B cell (primary cell): ENCODE measurements at regions not wholly inside any gene's neighbourhood (a gene's known extent, or its start where the extent isn't known, plus 50 kb on each side); places are given as distances from the start of the nearest gene placed in this dataset.

Source experiments
- ATAC-seq: fragments of 200-7000 bp; cut with Tn5 transposase; one replicate; pipeline ENCODE4 v1.10.0; 2021; ENCODE audit warnings: low read depth, mild to moderate bottlenecking, moderate number of reproducible peaks, moderate library complexity
- CTCF ChIA-PET: fragments of 350-600 bp; sonication (Branson Sonifier 250); formaldehyde crosslinking; loops from one replicate; lab custom pipeline; 2021; ENCODE audit warnings: antibody characterized with exemption, inconsistent platforms; lab: Charles Lee
- POLR2A ChIA-PET: fragments of 350-600 bp; sonication (Branson Sonifier 250); formaldehyde crosslinking; loops from one replicate; lab custom pipeline; 2021; ENCODE audit warnings: antibody characterized with exemption; lab: Charles Lee
- DNase-seq: peaks from one replicate; pipeline ENCODE4 v3.0.0; 2013
- H2AFZ ChIP-seq: 2 replicates; pipeline ENCODE4 v1.6.1; 2012; ENCODE audit warnings: mild to moderate bottlenecking, low read depth, low read length; ENCODE audit not compliant: insufficient read depth, poor library complexity, severe bottlenecking
- H3K27ac ChIP-seq, 2 donors: 1 replicate in 1 of 2; 2 replicates in 1 of 2; pipeline ENCODE4 v1.5.1; 2012 to 2013; ENCODE audit warnings: low read length in 2 of 2, mild to moderate bottlenecking in 2 of 2, moderate library complexity in 1 of 2
- H3K27me3 ChIP-seq, 4 experiments: fragments of 200-600 bp in 1 of 4; sonication (generic) in 1 of 4; replicated peaks in 1 of 4; 1 replicate in 2 of 4; 2 replicates in 2 of 4; pipeline versions ENCODE4 v1.6.1 to v1.7.0; 2013 to 2016; ENCODE audit warnings: low read length in 3 of 4, mild to moderate bottlenecking in 2 of 4, mixed read lengths in 1 of 4, moderate library complexity in 1 of 4; ENCODE audit not compliant: insufficient read depth in 4 of 4, control insufficient read depth in 3 of 4; ENCODE audit errors: control extremely low read depth in 1 of 4
- H3K36me3 ChIP-seq, 2 experiments: replicated peaks in 1 of 2; 1 replicate in 1 of 2; 2 replicates in 1 of 2; pipeline versions ENCODE4 v1.6.1 to v1.7.1; 2013; ENCODE audit warnings: low read length in 1 of 2; ENCODE audit not compliant: insufficient read depth in 2 of 2, control insufficient read depth in 1 of 2; ENCODE audit errors: control extremely low read depth in 1 of 2, extremely low read depth in 1 of 2
- H3K4me1 ChIP-seq, 2 donors: fragments of 200-600 bp in 1 of 2; sonication (generic) in 1 of 2; 1 replicate in 1 of 2; 2 replicates in 1 of 2; pipeline versions ENCODE4 v1.5.1 to v1.6.1; 2013 to 2017; ENCODE audit warnings: low read length in 2 of 2; ENCODE audit not compliant: control insufficient read depth in 2 of 2, insufficient read depth in 2 of 2
- H3K4me2 ChIP-seq: replicated peaks from 2 replicates; pipeline ENCODE3; 2012; ENCODE audit warnings: mild to moderate bottlenecking, low read depth, low read length; ENCODE audit not compliant: poor library complexity, severe bottlenecking
- H3K4me3 ChIP-seq, 5 experiments: fragments of 200-600 bp in 1 of 5; sonication (generic) in 1 of 5; 1 replicate in 3 of 5; 2 replicates in 2 of 5; pipeline versions ENCODE4 v1.5.1 to v1.7.0; 2011 to 2016; ENCODE audit warnings: low read length in 4 of 5, mild to moderate bottlenecking in 4 of 5, low read depth in 2 of 5, control low read depth in 1 of 5, moderate library complexity in 1 of 5; ENCODE audit not compliant: insufficient read depth in 1 of 5; ENCODE audit errors: control extremely low read depth in 1 of 5, extremely low read depth in 1 of 5
- H3K79me2 ChIP-seq: fragments of 200-600 bp; sonication (generic); one replicate; pipeline ENCODE4 v1.6.0; 2016; ENCODE audit warnings: low read length; ENCODE audit not compliant: control insufficient read depth, insufficient read depth
- H3K9ac ChIP-seq: fragments of 200-600 bp; sonication (generic); 2 replicates; pipeline ENCODE4 v1.6.1; 2017; ENCODE audit warnings: mild to moderate bottlenecking, low read length, moderate library complexity
- H3K9me3 ChIP-seq, 3 donors: one replicate each; pipeline versions ENCODE4 v1.6.1 to v1.7.1; 2013; ENCODE audit warnings: low read length in 2 of 3; ENCODE audit not compliant: control insufficient read depth in 2 of 3, insufficient read depth in 1 of 3; ENCODE audit errors: control extremely low read depth in 1 of 3
- H4K20me1 ChIP-seq: 2 replicates; pipeline ENCODE4 v1.6.0; 2012; ENCODE audit warnings: mild to moderate bottlenecking, low read length; ENCODE audit not compliant: insufficient read depth, control insufficient read depth, poor library complexity, severe bottlenecking
- H3K27ac Mint-ChIP-seq: one replicate; pipeline ENCODE4 v1.8.0; 2021; ENCODE audit warnings: mixed read lengths
- H3K27me3 Mint-ChIP-seq: one replicate; pipeline ENCODE4 v1.8.0; 2021; ENCODE audit warnings: mixed read lengths
- H3K4me1 Mint-ChIP-seq: one replicate; pipeline ENCODE4 v1.8.0; 2021; ENCODE audit warnings: mixed read lengths
- H3K4me3 Mint-ChIP-seq: one replicate; pipeline ENCODE4 v1.8.0; 2021; ENCODE audit warnings: mixed read lengths
- H3K9me3 Mint-ChIP-seq: one replicate; pipeline ENCODE4 v1.8.0; 2022; ENCODE audit warnings: mixed read lengths; ENCODE audit not compliant: insufficient read depth
- EZH2 ChIP-seq: IDR thresholded peaks from 2 replicates; pipeline ENCODE4 v1.6.1; 2012; ENCODE audit warnings: borderline replicate concordance, low read depth, mild to moderate bottlenecking, moderate library complexity, low read length; ENCODE audit not compliant: insufficient read depth, poor library complexity, severe bottlenecking
- WGBS: methylation state at CpG from one replicate; pipeline ENCODE4 v1.1.5; 2013; ENCODE audit warnings: missing lambda C conversion rate; ENCODE audit not compliant: insufficient coverage; 5-methylcytosine and 5-hydroxymethylcytosine counted together
- intact Hi-C: fragments of 100-400 bp; cut with micrococcal nuclease; formaldehyde crosslinking; loops from one replicate; pipeline ENCODE4 v1.10.0; 2022
- TF ChIP-seq, protein P1 (sequence below): fragments of 200-600 bp; IDR thresholded peaks from one replicate; pipeline ENCODE4 v1.8.0; 2022; ENCODE audit warnings: antibody characterized with exemption, mild to moderate bottlenecking

DNA sequence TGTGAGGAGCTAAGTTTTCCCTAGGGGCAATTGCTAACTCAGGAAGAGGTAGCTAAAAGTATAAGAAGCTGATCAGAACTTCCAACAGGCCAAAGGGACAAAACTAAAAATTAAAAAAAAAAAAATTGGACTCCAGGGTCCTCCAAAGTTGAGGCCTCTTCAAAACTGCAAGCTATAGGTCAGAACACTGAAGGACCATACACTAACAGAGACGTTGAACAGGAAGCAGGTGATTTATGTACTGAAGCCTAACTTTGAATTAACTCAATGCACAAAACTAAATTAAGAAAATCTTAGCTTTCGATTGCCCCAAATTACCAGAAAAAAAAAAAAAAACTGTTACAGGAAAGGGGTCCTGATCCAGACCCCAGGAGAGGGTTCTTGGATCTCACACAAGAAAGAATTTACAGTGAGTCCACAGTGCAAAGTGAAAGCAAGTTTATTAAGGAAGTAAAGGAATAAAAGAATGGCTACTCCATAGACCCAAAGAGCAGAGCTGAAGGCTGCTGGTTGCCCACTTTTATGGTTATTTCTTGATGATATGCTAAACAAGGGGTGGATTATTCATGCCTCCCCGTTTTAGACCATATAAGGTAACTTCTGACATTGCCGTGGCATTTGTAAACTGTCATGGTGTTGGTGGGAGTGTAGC is 442.8 kb upstream of the NECTIN3 start:
- Histone ChIP-seq H3K27ac (no peak overlapping the region), H3K4me1 (peaks cover 0 to 6% of the 10 kb centered on the region in 2 donors), H4K20me1 (no peaks in the 10 kb centered on the region), H3K79me2 (no peaks in the 10 kb centered on the region), H3K4me3 (no peak overlapping the region), H3K36me3 (no peaks in the 10 kb centered on the region), H3K27me3 (no peaks in the 10 kb centered on the region), H3K4me2 (peak overlapping the region; percentile 25), H3K9me3 (no peaks in the 10 kb centered on the region), H2AFZ (peak overlapping the region; percentile 28), H3K9ac (no peak overlapping the region)
- 73% methylated on average over 2 of the region's 4 CpGs for WGBS
- Mint-ChIP-seq H3K9me3 (no peaks in the 10 kb centered on the region), H3K27me3 (no peaks in the 10 kb centered on the region), H3K27ac (no peak overlapping the region), H3K4me3 (no peak overlapping the region), H3K4me1 (peaks cover 3% of the 10 kb centered on the region)
- TF ChIP-seq EZH2 = no peak
- TF ChIP-seq, protein P1, sequence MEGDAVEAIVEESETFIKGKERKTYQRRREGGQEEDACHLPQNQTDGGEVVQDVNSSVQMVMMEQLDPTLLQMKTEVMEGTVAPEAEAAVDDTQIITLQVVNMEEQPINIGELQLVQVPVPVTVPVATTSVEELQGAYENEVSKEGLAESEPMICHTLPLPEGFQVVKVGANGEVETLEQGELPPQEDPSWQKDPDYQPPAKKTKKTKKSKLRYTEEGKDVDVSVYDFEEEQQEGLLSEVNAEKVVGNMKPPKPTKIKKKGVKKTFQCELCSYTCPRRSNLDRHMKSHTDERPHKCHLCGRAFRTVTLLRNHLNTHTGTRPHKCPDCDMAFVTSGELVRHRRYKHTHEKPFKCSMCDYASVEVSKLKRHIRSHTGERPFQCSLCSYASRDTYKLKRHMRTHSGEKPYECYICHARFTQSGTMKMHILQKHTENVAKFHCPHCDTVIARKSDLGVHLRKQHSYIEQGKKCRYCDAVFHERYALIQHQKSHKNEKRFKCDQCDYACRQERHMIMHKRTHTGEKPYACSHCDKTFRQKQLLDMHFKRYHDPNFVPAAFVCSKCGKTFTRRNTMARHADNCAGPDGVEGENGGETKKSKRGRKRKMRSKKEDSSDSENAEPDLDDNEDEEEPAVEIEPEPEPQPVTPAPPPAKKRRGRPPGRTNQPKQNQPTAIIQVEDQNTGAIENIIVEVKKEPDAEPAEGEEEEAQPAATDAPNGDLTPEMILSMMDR = no peak
- ATAC-seq (no peak), DNase-seq (no peak)
- CTCF ChIA-PET = no interaction called here
- intact Hi-C loops = loop anchor here (10.0 kb wide), 1 partner anchor 446 kb away; the partner anchor contains the start of gene NECTIN3
- POLR2A ChIA-PET = no interaction called here

DNA sequence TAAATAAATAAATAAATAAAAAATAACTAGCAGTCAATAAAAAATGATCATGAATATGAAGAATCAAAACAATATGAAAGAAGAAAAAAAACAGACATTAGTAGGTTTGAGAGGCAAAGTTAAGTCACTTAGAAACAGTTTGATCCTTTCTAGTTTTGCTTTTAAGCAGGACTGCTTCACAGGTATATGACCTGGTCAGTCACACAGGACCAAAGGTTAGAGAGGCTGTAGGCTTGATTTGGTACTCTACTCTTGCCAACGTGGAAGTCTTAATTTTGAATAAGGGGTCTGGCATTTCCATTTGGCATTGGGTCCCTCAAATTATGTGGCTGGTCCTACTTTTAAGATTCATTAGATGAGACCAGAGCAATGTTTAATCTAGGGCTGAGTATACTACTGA is 441.7 kb upstream of the NECTIN3 start:
- H3K27me3 Mint-ChIP-seq = no peaks in the 10 kb centered on the region
- H3K9me3 Mint-ChIP-seq = no peaks in the 10 kb centered on the region
- Histone ChIP-seq H4K20me1 (no peaks in the 10 kb centered on the region), H3K27me3 (no peaks in the 10 kb centered on the region), H3K27ac (no peak overlapping the region), H3K4me1 (peaks cover 0 to 6% of the 10 kb centered on the region in 2 donors), H3K4me2 (no peak overlapping the region), H3K9ac (no peak overlapping the region), H3K9me3 (no peaks in the 10 kb centered on the region), H3K79me2 (no peaks in the 10 kb centered on the region), H2AFZ (no peak overlapping the region), H3K36me3 (no peaks in the 10 kb centered on the region), H3K4me3 (no peak overlapping the region)
- CTCF ChIA-PET = no interaction called here
- no peak for DNase-seq
- intact Hi-C loops = loop anchor here (10.0 kb wide), 1 partner anchor 445 kb away; the partner anchor contains the start of gene NECTIN3
- no peak for TF ChIP-seq EZH2
- TF ChIP-seq, protein P1 = no peak
- H3K27ac Mint-ChIP-seq = no peak overlapping the region
- H3K4me1 Mint-ChIP-seq = peaks cover 3% of the 10 kb centered on the region
- H3K4me3 Mint-ChIP-seq = no peak overlapping the region
- WGBS = 80% methylated on average over 1 of the region's 1 CpG
- POLR2A ChIA-PET = no interaction called here
- ATAC-seq = no peak
